ENCODE measurements at regions not wholly inside any gene's neighbourhood (a gene's known extent, or its start where the extent isn't known, plus 50 kb on each side); places are given as distances from the start of the nearest gene placed in this dataset.

- no peaks in the 10 kb centered on the region for H3K36me3 ChIP-seq (ENCODE audit: control insufficient read depth in 4 of 4, insufficient read depth in 4 of 4, low read length in 4 of 4)
- no peak for ATAC-seq (ENCODE audit: insufficient read depth, low FRiP score)
- no peaks in the 10 kb centered on the region for H3K4me1 ChIP-seq (ENCODE audit: control insufficient read depth in 5 of 5, insufficient read depth in 5 of 5, low read length in 5 of 5)
- WGBS, 2 donors = 78 to 83% methylated on average over 12 of the region's 12 CpGs
- H3K9ac ChIP-seq (ENCODE audit: insufficient read depth in 1 of 2, low read length in 2 of 2) = no peak overlapping the region
- no peak overlapping the region for H3K27ac ChIP-seq (ENCODE audit: low read depth in 1 of 2, low read length in 1 of 2)
- peaks cover 0 to 25% (median 10%) of the 10 kb centered on the region in 4 donors for H3K9me3 ChIP-seq (ENCODE audit: control insufficient read depth in 4 of 4, insufficient read depth in 3 of 4, low read length in 3 of 4)
- no peaks in the 10 kb centered on the region for H3K27me3 ChIP-seq (ENCODE audit: control insufficient read depth in 3 of 3, insufficient read depth in 3 of 3, low read length in 2 of 3)
- H3K4me3 ChIP-seq = no peak overlapping the region
- DNase-seq = no peak
- no peak for TF ChIP-seq CTCF (IDR thresholded peaks at IDR 0.05; ENCODE audit: control extremely low read depth, extremely low read depth)
These were observed 392.5 kb downstream of the CTTN start for GRCh38 chr11:70790671-70791300.

DNA sequence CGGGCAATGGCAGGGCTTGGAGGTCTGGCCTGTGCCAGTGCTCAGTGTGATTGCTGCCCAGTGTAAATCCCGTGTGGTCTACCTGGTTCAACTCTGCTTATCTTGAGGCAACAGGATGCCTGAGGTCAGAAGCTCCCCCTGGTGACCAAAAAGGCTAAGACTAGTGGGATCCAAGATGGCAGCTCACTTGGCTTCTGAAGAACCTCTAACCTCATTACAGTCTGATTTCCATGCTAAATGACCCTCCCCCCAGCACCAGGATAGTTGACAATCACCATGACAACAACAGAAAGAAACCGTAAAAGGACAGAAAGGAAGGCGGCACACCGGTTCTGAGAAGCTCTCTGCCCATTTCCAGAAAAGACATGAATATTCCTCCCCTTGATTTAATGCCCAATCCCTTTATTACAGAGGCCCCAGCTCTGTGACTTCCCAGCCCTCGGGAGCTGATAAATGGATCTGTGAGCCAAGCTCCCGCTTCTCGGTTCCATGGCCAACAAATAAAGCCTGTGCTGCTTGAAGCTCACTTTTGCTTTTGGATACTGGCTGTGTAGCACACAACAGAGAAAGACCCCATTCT is 398.4 kb downstream of the CTTN start:
- H3K27ac ChIP-seq (ENCODE audit: low read depth in 1 of 2, low read length in 1 of 2) = no peak overlapping the region
- 86% methylated on average over 8 of the region's 8 CpGs for WGBS, 2 donors
- TF ChIP-seq CTCF (IDR thresholded peaks at IDR 0.05; ENCODE audit: control extremely low read depth, extremely low read depth) = no peak
- peaks cover 0 to 25% (median 14%) of the 10 kb centered on the region in 4 donors for H3K9me3 ChIP-seq (ENCODE audit: control insufficient read depth in 4 of 4, insufficient read depth in 3 of 4, low read length in 3 of 4)
- no peaks in the 10 kb centered on the region for H3K27me3 ChIP-seq (ENCODE audit: control insufficient read depth in 3 of 3, insufficient read depth in 3 of 3, low read length in 2 of 3)
- no peak overlapping the region for H3K9ac ChIP-seq (ENCODE audit: insufficient read depth in 1 of 2, low read length in 2 of 2)
- H3K36me3 ChIP-seq (ENCODE audit: control insufficient read depth in 4 of 4, insufficient read depth in 4 of 4, low read length in 4 of 4) = peaks cover 0 to 1% (median 0%) of the 10 kb centered on the region in 4 donors
- no peak for DNase-seq
- H3K4me1 ChIP-seq (ENCODE audit: control insufficient read depth in 5 of 5, insufficient read depth in 5 of 5, low read length in 5 of 5) = no peaks in the 10 kb centered on the region
- ATAC-seq (ENCODE audit: insufficient read depth, low FRiP score) = no peak
- H3K4me3 ChIP-seq = no peak overlapping the region

GRCh38 chr11:70798296-70798695 is 400.0 kb downstream of the CTTN start:
- WGBS, 2 donors = 92 to 95% methylated on average over 26 of the region's 26 CpGs
- no peak overlapping the region for H3K27ac ChIP-seq (ENCODE audit: low read depth in 1 of 2, low read length in 1 of 2)
- no peak overlapping the region for H3K4me3 ChIP-seq
- no peak for DNase-seq
- TF ChIP-seq CTCF (IDR thresholded peaks at IDR 0.05; ENCODE audit: control extremely low read depth, extremely low read depth) = no peak
- no peaks in the 10 kb centered on the region for H3K4me1 ChIP-seq (ENCODE audit: control insufficient read depth in 5 of 5, insufficient read depth in 5 of 5, low read length in 5 of 5)
- H3K9me3 ChIP-seq (ENCODE audit: control insufficient read depth in 4 of 4, insufficient read depth in 3 of 4, low read length in 3 of 4) = peaks cover 0 to 18% (median 7%) of the 10 kb centered on the region in 4 donors
- no peaks in the 10 kb centered on the region for H3K27me3 ChIP-seq (ENCODE audit: control insufficient read depth in 3 of 3, insufficient read depth in 3 of 3, low read length in 2 of 3)
- peaks cover 0 to 1% (median 0%) of the 10 kb centered on the region in 4 donors for H3K36me3 ChIP-seq (ENCODE audit: control insufficient read depth in 4 of 4, insufficient read depth in 4 of 4, low read length in 4 of 4)
- ATAC-seq (ENCODE audit: insufficient read depth, low FRiP score) = no peak
- no peak overlapping the region for H3K9ac ChIP-seq (ENCODE audit: insufficient read depth in 1 of 2, low read length in 2 of 2)

Measured in lung (tissue), 11 donors.